Mesenchymal stem cell (in vitro differentiated cells and primary cell): ENCODE measurements at regions not wholly inside any gene's neighbourhood (a gene's known extent, or its start where the extent isn't known, plus 50 kb on each side); places are given as distances from the start of the nearest gene placed in this dataset.

ENCODE experiments used
- DNase-seq: peaks from one replicate; pipeline ENCODE4 v3.0.0-alpha.2; 2013
- H2AFZ ChIP-seq: one replicate; pipeline ENCODE4 v1.6.1; 2013; ENCODE audit warnings: low read depth, mild to moderate bottlenecking, control low read depth, inconsistent platforms, low read length, moderate library complexity
- H2AK5ac ChIP-seq: 2 replicates; pipeline ENCODE4 v1.6.1; 2013; ENCODE audit warnings: low read length, moderate library complexity, mild to moderate bottlenecking, inconsistent platforms; ENCODE audit not compliant: severe bottlenecking
- H2BK120ac ChIP-seq: one replicate; pipeline ENCODE4 v1.6.1; 2013; ENCODE audit warnings: low read depth, mild to moderate bottlenecking, inconsistent platforms, low read length, moderate library complexity
- H2BK12ac ChIP-seq, 2 experiments: one replicate each; pipeline ENCODE4 v1.6.1; 2013; ENCODE audit warnings: inconsistent platforms in 2 of 2, low read length in 2 of 2, mild to moderate bottlenecking in 2 of 2, moderate library complexity in 2 of 2, control low read depth in 1 of 2
- H2BK15ac ChIP-seq: one replicate; pipeline ENCODE4 v1.6.1; 2013; ENCODE audit warnings: mild to moderate bottlenecking, low read depth, inconsistent platforms; ENCODE audit not compliant: poor library complexity, severe bottlenecking
- H2BK5ac ChIP-seq: 2 replicates; pipeline ENCODE4 v1.6.1; 2013; ENCODE audit warnings: low read depth, mild to moderate bottlenecking, low read length, control low read depth, inconsistent platforms; ENCODE audit not compliant: poor library complexity, severe bottlenecking
- H3K14ac ChIP-seq, 2 experiments: one replicate each; pipeline ENCODE4 v1.6.1; 2013; ENCODE audit warnings: inconsistent platforms in 2 of 2, low read length in 2 of 2, control low read depth in 1 of 2, mild to moderate bottlenecking in 1 of 2, moderate library complexity in 1 of 2
- H3K18ac ChIP-seq, 2 experiments: one replicate each; pipeline ENCODE4 v1.6.1; 2013; ENCODE audit warnings: inconsistent platforms in 2 of 2, low read length in 2 of 2, control low read depth in 1 of 2, low read depth in 1 of 2, mild to moderate bottlenecking in 1 of 2
- H3K23ac ChIP-seq, 2 experiments: one replicate each; pipeline ENCODE4 v1.6.1; 2013; ENCODE audit warnings: inconsistent platforms in 2 of 2, low read length in 2 of 2, mild to moderate bottlenecking in 2 of 2, moderate library complexity in 2 of 2, control low read depth in 1 of 2
- H3K27ac ChIP-seq: 2 replicates; pipeline ENCODE4 v1.5.1; 2013; ENCODE audit warnings: mild to moderate bottlenecking, moderate library complexity, low read length, control low read depth, inconsistent platforms; ENCODE audit not compliant: poor library complexity, severe bottlenecking
- H3K27me3 ChIP-seq, 2 experiments: 2 replicates each; pipeline versions ENCODE4 v1.6.1 to v1.7.0; 2013; ENCODE audit warnings: low read length in 2 of 2, mild to moderate bottlenecking in 2 of 2, moderate library complexity in 2 of 2, control low read depth in 1 of 2, inconsistent platforms in 1 of 2; ENCODE audit not compliant: control insufficient read depth in 1 of 2, insufficient read depth in 1 of 2
- H3K36me3 ChIP-seq, 2 experiments: 2 replicates each; pipeline versions ENCODE4 v1.6.1 to v1.7.0; 2013; ENCODE audit warnings: low read length in 2 of 2, control low read depth in 1 of 2, inconsistent platforms in 1 of 2, low read depth in 1 of 2, mild to moderate bottlenecking in 1 of 2; ENCODE audit not compliant: insufficient read depth in 2 of 2, control insufficient read depth in 1 of 2
- H3K4ac ChIP-seq, 2 experiments: one replicate each; pipeline ENCODE4 v1.6.1; 2013; ENCODE audit warnings: inconsistent platforms in 2 of 2, low read length in 2 of 2, mild to moderate bottlenecking in 2 of 2, moderate library complexity in 2 of 2, control low read depth in 1 of 2, low read depth in 1 of 2
- H3K4me1 ChIP-seq: 2 replicates; pipeline ENCODE4 v1.6.1; 2013; ENCODE audit warnings: low read depth, low read length, control low read depth; ENCODE audit not compliant: control insufficient read depth, insufficient read depth
- H3K4me2 ChIP-seq: 2 replicates; pipeline ENCODE4 v1.6.1; 2013; ENCODE audit warnings: low read length, mild to moderate bottlenecking, inconsistent platforms; ENCODE audit not compliant: poor library complexity, severe bottlenecking
- H3K4me3 ChIP-seq, 2 experiments: 2 replicates each; pipeline versions ENCODE4 v1.5.1 to v1.7.0; 2013; ENCODE audit warnings: low read length in 2 of 2, mild to moderate bottlenecking in 2 of 2, control low read depth in 1 of 2, low read depth in 1 of 2; ENCODE audit not compliant: insufficient read depth in 1 of 2
- H3K79me1 ChIP-seq: replicated peaks from 2 replicates; pipeline ENCODE4 v1.6.1; 2013; ENCODE audit warnings: mild to moderate bottlenecking, control low read depth, low read length, inconsistent platforms; ENCODE audit not compliant: poor library complexity, severe bottlenecking
- H3K9ac ChIP-seq: 2 replicates; pipeline ENCODE4 v1.7.0; 2013; ENCODE audit warnings: mild to moderate bottlenecking, low read length, moderate library complexity
- H3K9me3 ChIP-seq: 2 replicates; pipeline ENCODE4 v1.7.0; 2013; ENCODE audit warnings: mild to moderate bottlenecking, low read length; ENCODE audit not compliant: control insufficient read depth
- H4K8ac ChIP-seq: one replicate; pipeline ENCODE4 v1.6.1; 2013; ENCODE audit warnings: inconsistent platforms, mild to moderate bottlenecking, low read length, moderate library complexity
- H4K91ac ChIP-seq: one replicate; pipeline ENCODE4 v1.6.1; 2013; ENCODE audit warnings: mild to moderate bottlenecking, low read length, inconsistent platforms
- WGBS: methylation state at CpG from one replicate; pipeline ENCODE4 v1.1.7; 2013; ENCODE audit warnings: mixed read lengths; 5-methylcytosine and 5-hydroxymethylcytosine counted together

DNA sequence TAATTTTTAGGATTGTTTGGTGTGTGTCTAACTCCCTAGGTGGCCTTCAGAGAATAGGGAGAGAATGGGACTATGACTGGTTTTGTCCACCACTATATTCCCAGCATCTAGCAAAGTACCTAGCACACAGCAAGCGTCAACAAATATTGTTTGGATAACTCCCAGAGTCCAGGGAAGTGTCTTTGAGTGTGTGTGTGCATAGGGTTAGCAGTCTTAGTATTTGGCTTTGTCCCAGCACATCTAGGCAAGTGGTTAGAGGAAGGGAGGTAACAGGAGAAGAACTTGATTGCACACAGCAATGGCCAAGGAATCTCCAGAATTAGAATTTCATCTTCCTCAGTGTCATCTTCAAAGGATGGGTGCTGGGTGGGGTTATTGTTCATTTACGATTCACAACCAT lies 385.4 kb upstream of the CDH5 start:
- H3K23ac ChIP-seq = no peak overlapping the region
- H3K79me1 ChIP-seq = no peaks in the 10 kb centered on the region
- H2AFZ ChIP-seq = no peak overlapping the region
- peaks cover 0 to 2% of the 10 kb centered on the region in 2 experiments for H3K27me3 ChIP-seq
- H2BK15ac ChIP-seq = no peak overlapping the region
- no peak for DNase-seq
- no peak overlapping the region for H3K4me3 ChIP-seq
- H3K9me3 ChIP-seq = peaks cover 3% of the 10 kb centered on the region
- WGBS = 71% methylated on average over 1 of the region's 2 CpGs
- H2AK5ac ChIP-seq = no peak overlapping the region
- no peak overlapping the region for H4K91ac ChIP-seq
- no peak overlapping the region for H3K4ac ChIP-seq
- no peaks in the 10 kb centered on the region for H3K4me1 ChIP-seq
- no peak overlapping the region for H2BK5ac ChIP-seq
- H4K8ac ChIP-seq = no peak overlapping the region
- no peak overlapping the region for H3K9ac ChIP-seq
- H3K27ac ChIP-seq = no peak overlapping the region
- no peak overlapping the region for H2BK120ac ChIP-seq
- no peaks in the 10 kb centered on the region for H3K36me3 ChIP-seq
- no peak overlapping the region for H2BK12ac ChIP-seq
- H3K4me2 ChIP-seq = no peak overlapping the region
- H3K14ac ChIP-seq = no peak overlapping the region
- no peak overlapping the region for H3K18ac ChIP-seq

DNA sequence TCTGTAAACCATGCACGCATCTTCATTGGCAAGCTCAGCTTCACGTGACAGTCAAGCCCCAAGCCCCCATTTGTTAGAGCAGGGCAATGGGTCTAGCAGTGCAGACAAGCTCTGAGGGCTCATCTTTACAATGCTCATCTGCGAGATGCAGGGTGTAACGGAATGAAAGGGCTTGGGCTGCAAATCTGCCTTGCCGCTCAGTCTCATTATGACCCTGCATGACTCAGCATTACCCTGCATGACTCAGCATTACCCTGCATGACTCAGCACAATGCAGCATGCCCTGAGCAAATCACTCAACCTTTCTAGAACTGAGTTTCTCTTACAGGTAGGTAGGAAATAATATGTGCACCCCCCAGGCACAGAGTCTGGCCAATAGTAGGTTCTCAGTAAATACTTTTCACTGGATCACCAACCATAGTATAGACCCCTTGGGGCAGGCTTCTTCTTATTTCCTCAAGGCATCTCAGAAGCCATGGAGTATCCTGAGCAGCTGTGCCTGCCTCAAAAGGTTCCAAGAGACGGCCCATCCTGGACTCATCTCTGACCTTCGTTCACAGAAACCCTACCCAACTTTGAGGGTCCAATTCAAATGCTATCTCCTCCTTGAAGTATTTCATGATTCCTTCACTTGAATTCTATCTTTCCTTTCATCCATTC lies 391.3 kb upstream of the CDH5 start:
- H2AFZ ChIP-seq = no peak overlapping the region
- WGBS = 83% methylated on average over 7 of the region's 7 CpGs

DNA sequence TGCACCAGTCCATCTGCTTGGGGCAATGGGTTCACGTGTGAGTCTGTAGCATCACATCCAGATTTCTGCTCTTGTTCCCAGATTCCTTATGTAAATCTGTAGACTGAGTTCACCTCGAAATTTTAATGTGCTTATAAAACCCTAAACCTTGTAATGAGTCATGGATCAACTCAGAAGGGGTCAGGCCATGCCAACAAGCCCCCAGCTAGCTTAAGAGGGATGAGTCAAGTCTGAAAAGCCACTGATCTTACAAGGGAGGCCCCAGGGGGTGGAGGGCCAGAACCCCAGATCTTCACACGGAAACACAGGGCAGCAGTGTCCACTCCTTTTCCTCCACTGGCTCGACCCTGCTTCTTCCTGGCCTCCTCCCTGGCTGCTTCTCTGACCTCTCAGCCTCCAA lies 399.1 kb upstream of the CDH5 start:
- Histone ChIP-seq H3K27ac (no peak overlapping the region), H3K9me3 (no peaks in the 10 kb centered on the region), H3K4me3 (no peak overlapping the region), H2AK5ac (no peak overlapping the region), H2BK15ac (no peak overlapping the region), H3K27me3 (no peaks in the 10 kb centered on the region), H2AFZ (no peak overlapping the region), H3K14ac (peak overlapping the region in 1 of 2 experiments; percentile 31), H3K4me2 (no peak overlapping the region), H3K4me1 (no peaks in the 10 kb centered on the region), H3K18ac (no peak overlapping the region), H4K91ac (no peak overlapping the region), H4K8ac (peak overlapping the region; percentile 58), H3K79me1 (no peaks in the 10 kb centered on the region), H2BK12ac (no peak overlapping the region), H3K36me3 (no peaks in the 10 kb centered on the region), H2BK120ac (no peak overlapping the region), H3K23ac (no peak overlapping the region), H3K4ac (no peak overlapping the region), H2BK5ac (no peak overlapping the region), H3K9ac (no peak overlapping the region)
- peak; percentile 12 for DNase-seq
- 62% methylated on average over 4 of the region's 4 CpGs for WGBS

More for the DNA sequence above, 391.3 kb upstream of the CDH5 start:
- Histone ChIP-seq H3K4me1 (peaks cover 2% of the 10 kb centered on the region), H3K79me1 (no peaks in the 10 kb centered on the region), H2AK5ac (no peak overlapping the region), H2BK5ac (no peak overlapping the region), H3K4me3 (no peak overlapping the region), H3K27ac (no peak overlapping the region), H3K4me2 (no peak overlapping the region), H4K91ac (no peak overlapping the region), H2BK15ac (no peak overlapping the region), H2BK12ac (no peak overlapping the region), H3K14ac (no peak overlapping the region), H3K27me3 (no peaks in the 10 kb centered on the region), H4K8ac (no peak overlapping the region), H3K36me3 (no peaks in the 10 kb centered on the region), H2BK120ac (no peak overlapping the region), H3K23ac (no peak overlapping the region), H3K4ac (no peak overlapping the region), H3K9me3 (peaks cover 6% of the 10 kb centered on the region), H3K18ac (peak overlapping the region in 1 of 2 experiments; percentile 37), H3K9ac (no peak overlapping the region)
- peak; percentile 42 for DNase-seq

DNA sequence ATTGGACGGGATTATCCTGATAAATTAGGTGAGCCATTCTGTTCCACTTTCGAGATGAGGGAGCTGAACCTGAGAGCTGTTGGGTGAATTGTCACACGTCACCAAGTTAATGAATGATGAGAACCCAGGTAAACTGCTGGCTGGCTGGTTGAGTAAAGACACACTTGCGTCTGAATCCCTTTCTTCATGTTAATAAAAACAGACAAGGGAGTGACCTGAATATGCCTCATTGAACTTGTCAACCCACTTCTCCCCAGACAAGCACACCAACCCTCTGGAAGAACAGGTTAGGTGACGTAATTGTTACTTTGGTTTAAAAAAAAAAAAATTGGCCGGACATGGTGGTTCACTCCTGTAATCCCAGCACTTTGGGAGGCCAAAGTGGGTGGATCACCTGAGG lies 400.9 kb upstream of the CDH5 start:
- H3K27me3 ChIP-seq = no peaks in the 10 kb centered on the region
- DNase-seq = no peak
- no peak overlapping the region for H3K4me2 ChIP-seq
- H2BK120ac ChIP-seq = no peak overlapping the region
- no peaks in the 10 kb centered on the region for H3K36me3 ChIP-seq
- H3K27ac ChIP-seq = no peak overlapping the region
- H2BK5ac ChIP-seq = no peak overlapping the region
- H3K4me1 ChIP-seq = no peaks in the 10 kb centered on the region
- no peak overlapping the region for H3K18ac ChIP-seq
- H3K4ac ChIP-seq = no peak overlapping the region
- no peak overlapping the region for H3K23ac ChIP-seq
- no peak overlapping the region for H3K9ac ChIP-seq
- no peak overlapping the region for H2AFZ ChIP-seq
- H3K9me3 ChIP-seq = no peaks in the 10 kb centered on the region
- no peak overlapping the region for H2BK15ac ChIP-seq
- no peak overlapping the region for H4K8ac ChIP-seq
- no peaks in the 10 kb centered on the region for H3K79me1 ChIP-seq
- no peak overlapping the region for H4K91ac ChIP-seq
- H3K14ac ChIP-seq = no peak overlapping the region
- no peak overlapping the region for H2BK12ac ChIP-seq
- 94% methylated on average over 4 of the region's 6 CpGs for WGBS
- no peak overlapping the region for H3K4me3 ChIP-seq
- H2AK5ac ChIP-seq = no peak overlapping the region
